Retinal pigment epithelial cell (primary cell): ENCODE measurements at regions not wholly inside any gene's neighbourhood (a gene's known extent, or its start where the extent isn't known, plus 50 kb on each side); places are given as distances from the start of the nearest gene placed in this dataset.
"Not testable (repeated sequence)": the region's sequence is repeated elsewhere in the genome, so short reads cannot be mapped to it uniquely, and the experiment has no call there.

Experiments
- DNase-seq: peaks from one replicate; pipeline ENCODE4 v3.0.0-alpha.2; 2010; ENCODE audit warnings: low read depth
- H3K4me3 ChIP-seq: 2 replicates; pipeline ENCODE4 v1.5.1; 2011; ENCODE audit warnings: mild to moderate bottlenecking, low read length, control low read depth, moderate library complexity
- TF ChIP-seq, protein P1 (sequence below): conservative IDR thresholded peaks from 2 replicates; pipeline ENCODE4 v1.5.1; 2011; ENCODE audit warnings: low read depth, low read length, control low read depth, inconsistent platforms

DNA sequence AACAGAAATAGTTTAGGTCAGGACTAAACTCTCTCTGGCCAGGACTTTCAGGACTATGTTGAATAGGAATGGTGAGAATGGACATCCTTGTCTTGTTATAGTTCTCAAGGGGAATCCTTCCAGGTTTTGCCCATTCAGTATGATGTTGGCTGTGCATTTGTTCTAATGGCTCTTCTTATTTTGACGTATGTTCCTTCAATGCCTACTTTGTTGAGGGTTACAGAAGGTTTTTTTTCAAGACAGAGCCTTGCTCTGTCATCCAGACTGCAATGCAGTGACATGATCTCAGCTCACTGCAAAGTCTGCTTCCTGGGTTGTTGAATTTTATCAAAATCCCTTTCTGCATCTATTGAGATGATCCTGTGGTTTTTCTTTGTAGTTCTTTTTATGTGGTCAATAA, 79.5 kb upstream of the NID2 start:
- DNase-seq = no peak
- H3K4me3 ChIP-seq = no peak overlapping the region
- TF ChIP-seq, protein P1, sequence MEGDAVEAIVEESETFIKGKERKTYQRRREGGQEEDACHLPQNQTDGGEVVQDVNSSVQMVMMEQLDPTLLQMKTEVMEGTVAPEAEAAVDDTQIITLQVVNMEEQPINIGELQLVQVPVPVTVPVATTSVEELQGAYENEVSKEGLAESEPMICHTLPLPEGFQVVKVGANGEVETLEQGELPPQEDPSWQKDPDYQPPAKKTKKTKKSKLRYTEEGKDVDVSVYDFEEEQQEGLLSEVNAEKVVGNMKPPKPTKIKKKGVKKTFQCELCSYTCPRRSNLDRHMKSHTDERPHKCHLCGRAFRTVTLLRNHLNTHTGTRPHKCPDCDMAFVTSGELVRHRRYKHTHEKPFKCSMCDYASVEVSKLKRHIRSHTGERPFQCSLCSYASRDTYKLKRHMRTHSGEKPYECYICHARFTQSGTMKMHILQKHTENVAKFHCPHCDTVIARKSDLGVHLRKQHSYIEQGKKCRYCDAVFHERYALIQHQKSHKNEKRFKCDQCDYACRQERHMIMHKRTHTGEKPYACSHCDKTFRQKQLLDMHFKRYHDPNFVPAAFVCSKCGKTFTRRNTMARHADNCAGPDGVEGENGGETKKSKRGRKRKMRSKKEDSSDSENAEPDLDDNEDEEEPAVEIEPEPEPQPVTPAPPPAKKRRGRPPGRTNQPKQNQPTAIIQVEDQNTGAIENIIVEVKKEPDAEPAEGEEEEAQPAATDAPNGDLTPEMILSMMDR = no peak

DNA sequence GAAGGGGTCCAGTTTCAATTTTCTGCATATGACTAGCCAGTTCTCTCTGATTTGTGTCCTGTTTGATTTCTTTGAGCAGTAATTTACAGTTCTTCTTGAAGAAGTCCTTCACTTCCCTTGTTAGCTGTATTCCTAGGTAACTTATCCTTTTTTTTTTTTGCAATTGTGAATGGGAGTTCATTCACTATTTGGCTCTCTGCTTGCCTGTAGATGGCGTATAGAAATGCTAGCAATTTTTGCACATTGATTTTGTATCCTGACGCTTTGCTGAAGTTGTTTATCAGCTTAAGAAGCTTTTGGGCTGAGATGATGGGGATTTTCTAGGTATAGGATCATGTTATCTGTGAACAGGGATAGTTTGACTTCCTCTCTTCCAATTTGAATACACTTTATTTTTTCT, 77.6 kb upstream of the NID2 start:
- H3K4me3 ChIP-seq = no peak overlapping the region
- DNase-seq = no peak
- TF ChIP-seq, protein P1 = peak; percentile 39

DNA sequence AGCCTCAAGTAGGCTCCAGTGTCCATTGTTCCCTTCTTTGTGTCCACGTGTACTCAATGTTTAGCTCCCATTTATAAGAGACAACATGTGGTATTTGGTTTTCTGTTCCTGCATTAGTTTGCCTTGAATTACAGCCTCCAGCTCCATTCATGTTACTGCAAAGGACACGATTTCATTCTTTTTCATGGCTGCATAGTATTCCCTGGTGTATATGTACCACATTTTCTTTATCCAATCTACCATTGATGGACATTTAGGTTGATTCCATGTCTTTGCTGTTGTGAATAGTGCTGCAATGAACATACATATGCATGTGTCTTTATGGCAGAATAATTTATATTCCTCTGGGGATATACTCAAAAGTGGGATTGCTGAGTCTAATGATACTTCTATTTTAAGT, 75.2 kb upstream of the NID2 start:
- DNase-seq, H3K4me3 ChIP-seq: not testable (repeated sequence)

DNA sequence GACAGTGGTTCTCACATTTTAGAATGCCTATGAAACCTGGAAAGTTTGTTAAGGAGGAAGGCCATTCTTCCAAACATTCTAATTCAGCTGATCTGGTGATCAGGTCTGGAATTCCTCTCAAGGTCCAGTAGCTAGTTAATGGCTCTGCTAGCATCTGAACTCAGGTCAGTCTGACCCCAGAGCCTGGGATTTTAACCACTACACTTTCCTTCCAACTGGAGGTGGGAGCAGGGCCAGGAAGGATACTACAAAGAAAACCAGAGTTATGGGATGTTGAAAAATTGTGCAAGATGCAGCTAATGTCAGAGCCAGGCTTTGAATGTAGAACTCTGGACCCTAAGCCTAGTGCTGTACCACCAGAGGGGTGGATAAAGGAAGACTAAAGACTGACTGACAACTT, 73.6 kb upstream of the NID2 start:
- TF ChIP-seq, protein P1 = no peak
- H3K4me3 ChIP-seq = no peak overlapping the region

DNA sequence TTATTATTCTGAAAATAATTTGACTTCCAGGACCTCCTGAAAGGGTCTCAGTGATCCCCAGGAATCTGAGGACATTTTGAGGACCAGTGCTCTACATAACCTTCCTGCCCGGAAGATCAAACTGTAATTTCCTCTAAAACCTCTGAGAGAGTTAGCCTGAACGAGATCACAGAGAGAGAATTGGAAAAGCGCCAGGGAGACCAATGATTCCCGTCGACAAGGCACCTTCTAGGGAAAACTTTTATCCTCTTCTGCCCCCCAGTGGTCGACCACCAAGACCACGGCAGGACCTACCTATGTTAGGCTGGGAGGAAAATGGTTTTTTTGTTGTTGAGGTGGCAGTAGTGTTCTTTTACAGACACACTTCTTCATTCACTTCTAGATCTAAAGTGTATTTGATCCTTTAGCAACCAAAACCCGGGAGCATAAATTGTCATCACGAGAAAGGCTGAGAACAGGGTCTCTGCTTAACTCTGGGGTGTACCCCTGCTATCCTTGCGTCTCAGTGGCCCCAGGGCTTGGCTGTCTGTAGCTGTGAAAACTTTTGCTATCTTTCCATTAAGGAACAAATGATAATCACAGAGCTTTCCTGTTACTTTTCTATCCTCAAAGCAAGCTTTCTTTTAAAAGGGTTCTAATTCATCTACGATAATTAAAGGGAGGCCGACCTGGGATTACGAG, 62.9 kb upstream of the NID2 start:
- TF ChIP-seq, protein P1 = peak; percentile 73
- peak; percentile 83 for DNase-seq
- no peak overlapping the region for H3K4me3 ChIP-seq

More for the DNA sequence above, 73.6 kb upstream of the NID2 start:
- no peak for DNase-seq

DNA sequence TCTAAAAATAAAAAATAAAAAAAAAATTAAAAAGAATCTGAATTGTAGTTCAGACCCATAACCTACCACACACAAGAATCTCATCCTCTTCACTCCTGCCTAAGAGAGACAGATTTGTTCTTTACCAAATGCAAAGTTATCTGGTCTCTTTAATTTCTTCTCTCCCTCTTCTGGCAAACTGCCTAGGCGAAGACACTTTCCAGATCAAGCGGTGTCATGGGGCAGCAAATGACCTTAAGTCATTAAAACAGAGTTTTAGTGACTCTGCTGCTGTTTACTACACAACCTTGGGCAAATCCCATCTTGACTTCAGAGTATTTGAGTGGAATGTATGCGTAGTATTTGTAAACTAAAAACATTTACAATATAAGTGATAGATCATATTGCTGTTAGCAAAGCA, 60.9 kb upstream of the NID2 start:
- no peak overlapping the region for H3K4me3 ChIP-seq
- TF ChIP-seq, protein P1 = no peak
- DNase-seq = no peak

DNA sequence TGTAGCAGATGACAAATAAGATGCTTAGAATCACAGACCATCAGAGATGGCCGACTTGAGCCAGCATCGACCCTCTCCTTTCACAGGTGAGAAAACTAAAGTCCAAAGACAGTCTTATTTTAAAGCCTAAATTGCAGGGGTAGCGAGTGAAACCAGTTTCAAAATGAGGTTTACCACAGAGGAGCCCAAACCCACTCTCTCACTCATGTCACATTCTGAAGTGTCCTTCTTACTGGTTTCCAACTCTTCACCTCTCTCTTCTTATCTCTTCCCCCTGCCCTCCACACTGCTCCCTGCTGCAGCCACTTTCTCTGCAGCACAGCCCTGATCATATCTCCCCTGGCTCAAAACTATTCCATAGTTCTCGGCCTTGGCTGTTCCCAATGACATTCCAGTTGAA, 57.0 kb upstream of the NID2 start:
- TF ChIP-seq, protein P1 = no peak
- H3K4me3 ChIP-seq = no peak overlapping the region
- DNase-seq = no peak
